GM12878 (cell line): ENCODE measurements at regions not wholly inside any gene's neighbourhood (a gene's known extent, or its start where the extent isn't known, plus 50 kb on each side); places are given as distances from the start of the nearest gene placed in this dataset.

ENCODE experiments used
- ATAC-seq: fragments of 200-7000 bp; cut with Tn5 transposase; 3 replicates; pipeline ENCODE4 v1.9.1; 2020; ENCODE audit warnings: mild to moderate bottlenecking, moderate library complexity
- BruUV-seq: library from RNA; stranded (reverse); fragments of 400-500 nt; replicated peaks from 2 replicates; lab custom pipeline; 2021; lab: Mats Ljungman, UMichigan
- CTCF ChIA-PET: fragments of 300-600 bp; sonication (Branson Sonifier 250); formaldehyde crosslinking; extraction: SDS; loops from one replicate; lab custom pipeline; 2021; ENCODE audit warnings: inconsistent platforms; lab: Yijun Ruan, JAX
- POLR2A ChIA-PET: fragments of 350-600 bp; formaldehyde crosslinking; extraction: SDS; loops from one replicate; lab custom pipeline; 2021; ENCODE audit warnings: inconsistent platforms; lab: Charles Lee
- RAD21 ChIA-PET: fragments of 300-600 bp; sonication (Branson Sonifier 250); formaldehyde crosslinking; loops from one replicate; lab custom pipeline; 2023; ENCODE audit warnings: antibody characterized with exemption; ENCODE audit not compliant: unreplicated experiment; lab: Charles Lee
- SMC1A ChIA-PET: fragments of 300-600 bp; sonication (Branson Sonifier 250); formaldehyde crosslinking; loops from one replicate; lab custom pipeline; 2023; ENCODE audit not compliant: unreplicated experiment, uncharacterized antibody; lab: Charles Lee
- DNase-seq: peaks from one replicate; pipeline ENCODE4 v3.0.0-alpha.2; 2011; ENCODE audit warnings: low read depth, low spot score
- FAIRE-seq: peaks from 3 replicates; lab custom pipeline; 2011; peaks lifted over from hg19 to GRCh38; lab: Jason Lieb, UNC
- H2AFZ ChIP-seq: 2 replicates; pipeline ENCODE4 v1.6.0; 2011; ENCODE audit warnings: low read depth, low read length, control low read depth; ENCODE audit not compliant: control insufficient read depth
- H3K27ac ChIP-seq: 2 replicates; pipeline ENCODE4 v1.5.1; 2011; ENCODE audit warnings: control low read depth; ENCODE audit not compliant: control insufficient read depth, insufficient read depth
- H3K27me3 ChIP-seq, 2 experiments: replicated peaks in 1 of 2; 2 replicates each; pipeline versions ENCODE4 v1.6.0 to v1.6.1; 2011; ENCODE audit warnings: low read length in 1 of 2; ENCODE audit not compliant: control insufficient read depth in 2 of 2, insufficient read depth in 2 of 2
- H3K36me3 ChIP-seq, 2 experiments: 2 replicates each; pipeline ENCODE4 v1.5.1; 2011; ENCODE audit warnings: low read length in 1 of 2; ENCODE audit not compliant: control insufficient read depth in 2 of 2, insufficient read depth in 2 of 2
- H3K4me1 ChIP-seq: 2 replicates; pipeline ENCODE4 v1.6.1; 2011; ENCODE audit warnings: mild to moderate bottlenecking, low read length, moderate library complexity, mixed read lengths; ENCODE audit not compliant: control insufficient read depth, insufficient read depth
- H3K4me2 ChIP-seq: 2 replicates; pipeline ENCODE4 v1.6.0; 2011; ENCODE audit warnings: control low read depth; ENCODE audit not compliant: control insufficient read depth, insufficient read depth
- H3K4me3 ChIP-seq: fragments of 200-600 bp; sonication (generic); 2 replicates; pipeline ENCODE4 v1.5.1; 2016
- H3K79me2 ChIP-seq: 2 replicates; pipeline ENCODE4 v1.6.0; 2011; ENCODE audit warnings: low read length; ENCODE audit not compliant: control insufficient read depth, insufficient read depth
- H3K9ac ChIP-seq: 2 replicates; pipeline ENCODE4 v1.8.0; 2011; ENCODE audit warnings: low read length, control low read depth, mixed read lengths; ENCODE audit not compliant: control insufficient read depth, insufficient read depth
- H3K9me3 ChIP-seq: replicated peaks from 3 replicates; pipeline ENCODE4 v1.5.1; 2011; ENCODE audit warnings: mild to moderate bottlenecking, low read length; ENCODE audit not compliant: control insufficient read depth, insufficient read depth
- H4K20me1 ChIP-seq: 2 replicates; pipeline ENCODE4 v1.6.0; 2011; ENCODE audit not compliant: control insufficient read depth, insufficient read depth
- EZH2 ChIP-seq: IDR thresholded peaks from 2 replicates; pipeline ENCODE4 v1.6.1; 2012; ENCODE audit warnings: low read depth, mild to moderate bottlenecking, control low read depth, inconsistent platforms, low read length, borderline replicate concordance; ENCODE audit not compliant: control insufficient read depth
- GABPA ChIP-seq: IDR thresholded peaks from 2 replicates; pipeline ENCODE4 v1.6.1; 2014; ENCODE audit warnings: antibody characterized with exemption, low read depth, mild to moderate bottlenecking, inconsistent platforms
- KAT2A ChIP-seq: conservative IDR thresholded peaks from 2 replicates; pipeline ENCODE4 v1.6.1; 2011; ENCODE audit warnings: low read depth, low read length; ENCODE audit not compliant: control insufficient read depth
- MEF2B ChIP-seq: fragments of 450-650 bp; IDR thresholded peaks from 2 replicates; pipeline ENCODE4 v1.6.1; 2018; ENCODE audit warnings: mild to moderate bottlenecking, moderate library complexity; ENCODE audit not compliant: partially characterized antibody, poor library complexity, severe bottlenecking
- PAX8 ChIP-seq: fragments of 450-650 bp; IDR thresholded peaks from 2 replicates; pipeline ENCODE4 v1.6.1; 2017; ENCODE audit warnings: mild to moderate bottlenecking, moderate library complexity
- SIN3A ChIP-seq: IDR thresholded peaks from 2 replicates; pipeline ENCODE4 v1.6.1; 2012; ENCODE audit warnings: low read depth, low read length, improper control_type of control experiment
- SREBF2 ChIP-seq: IDR thresholded peaks from 2 replicates; pipeline ENCODE4 v1.6.1; 2012; ENCODE audit warnings: mild to moderate bottlenecking, low read length
- SUPT20H ChIP-seq: IDR thresholded peaks from 2 replicates; pipeline ENCODE4 v1.6.1; 2011; ENCODE audit warnings: low read depth, mild to moderate bottlenecking, low read length, moderate library complexity, borderline replicate concordance; ENCODE audit not compliant: control insufficient read depth
- YY1 ChIP-seq: IDR thresholded peaks from 2 replicates; pipeline ENCODE4 v1.6.1; 2011; ENCODE audit warnings: low read depth, mild to moderate bottlenecking, low read length
- WGBS: methylation state at CpG from one replicate; pipeline ENCODE4 v1.1.6; 2016; ENCODE audit warnings: low lambda C conversion rate; ENCODE audit not compliant: insufficient replicate concordance, insufficient coverage; ENCODE audit errors: missing lambda C conversion rate; 5-methylcytosine and 5-hydroxymethylcytosine counted together
- in situ Hi-C: fragments of 300-500 bp; cut with MboI; formaldehyde crosslinking; loops from 9 replicates; pipeline ENCODE4 v1.14.3; 2018; ENCODE audit warnings: mixed read lengths
- intact Hi-C: fragments of 100-400 bp; cut with micrococcal nuclease; formaldehyde crosslinking; loops from one replicate; pipeline ENCODE4 v1.14.2; 2022; ENCODE audit not compliant: unreplicated experiment
- TF ChIP-seq, protein P1 (sequence below): fragments of 450-650 bp; IDR thresholded peaks from 2 replicates; pipeline ENCODE4 v1.6.1; 2017; ENCODE audit warnings: antibody characterized with exemption, mild to moderate bottlenecking, moderate library complexity
- TF ChIP-seq, protein P2 (sequence below): IDR thresholded peaks from 2 replicates; pipeline ENCODE4 v1.6.1; 2012; ENCODE audit warnings: improper control_type of control experiment, low read depth, low read length; ENCODE audit not compliant: insufficient replicate concordance

- no peak overlapping the region for H3K4me2 ChIP-seq
- in situ Hi-C loops (no loop called here), intact Hi-C loops (no loop called here)
- no peaks in the 10 kb centered on the region for H4K20me1 ChIP-seq
- no peaks in the 10 kb centered on the region for H3K36me3 ChIP-seq
- FAIRE-seq, result no peak
- ChIA-PET CTCF (no interaction called here), POLR2A (no interaction called here), SMC1A (no interaction called here), RAD21 (no interaction called here)
- TF ChIP-seq, protein P1, sequence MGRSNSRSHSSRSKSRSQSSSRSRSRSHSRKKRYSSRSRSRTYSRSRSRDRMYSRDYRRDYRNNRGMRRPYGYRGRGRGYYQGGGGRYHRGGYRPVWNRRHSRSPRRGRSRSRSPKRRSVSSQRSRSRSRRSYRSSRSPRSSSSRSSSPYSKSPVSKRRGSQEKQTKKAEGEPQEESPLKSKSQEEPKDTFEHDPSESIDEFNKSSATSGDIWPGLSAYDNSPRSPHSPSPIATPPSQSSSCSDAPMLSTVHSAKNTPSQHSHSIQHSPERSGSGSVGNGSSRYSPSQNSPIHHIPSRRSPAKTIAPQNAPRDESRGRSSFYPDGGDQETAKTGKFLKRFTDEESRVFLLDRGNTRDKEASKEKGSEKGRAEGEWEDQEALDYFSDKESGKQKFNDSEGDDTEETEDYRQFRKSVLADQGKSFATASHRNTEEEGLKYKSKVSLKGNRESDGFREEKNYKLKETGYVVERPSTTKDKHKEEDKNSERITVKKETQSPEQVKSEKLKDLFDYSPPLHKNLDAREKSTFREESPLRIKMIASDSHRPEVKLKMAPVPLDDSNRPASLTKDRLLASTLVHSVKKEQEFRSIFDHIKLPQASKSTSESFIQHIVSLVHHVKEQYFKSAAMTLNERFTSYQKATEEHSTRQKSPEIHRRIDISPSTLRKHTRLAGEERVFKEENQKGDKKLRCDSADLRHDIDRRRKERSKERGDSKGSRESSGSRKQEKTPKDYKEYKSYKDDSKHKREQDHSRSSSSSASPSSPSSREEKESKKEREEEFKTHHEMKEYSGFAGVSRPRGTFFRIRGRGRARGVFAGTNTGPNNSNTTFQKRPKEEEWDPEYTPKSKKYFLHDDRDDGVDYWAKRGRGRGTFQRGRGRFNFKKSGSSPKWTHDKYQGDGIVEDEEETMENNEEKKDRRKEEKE, result no peak
- TF ChIP-seq KAT2A (no peak), GABPA (no peak), MEF2B (no peak), SIN3A (no peak), SUPT20H (no peak), SREBF2 (no peak), YY1 (no peak), PAX8 (no peak), EZH2 (no peak)
- TF ChIP-seq, protein P2, sequence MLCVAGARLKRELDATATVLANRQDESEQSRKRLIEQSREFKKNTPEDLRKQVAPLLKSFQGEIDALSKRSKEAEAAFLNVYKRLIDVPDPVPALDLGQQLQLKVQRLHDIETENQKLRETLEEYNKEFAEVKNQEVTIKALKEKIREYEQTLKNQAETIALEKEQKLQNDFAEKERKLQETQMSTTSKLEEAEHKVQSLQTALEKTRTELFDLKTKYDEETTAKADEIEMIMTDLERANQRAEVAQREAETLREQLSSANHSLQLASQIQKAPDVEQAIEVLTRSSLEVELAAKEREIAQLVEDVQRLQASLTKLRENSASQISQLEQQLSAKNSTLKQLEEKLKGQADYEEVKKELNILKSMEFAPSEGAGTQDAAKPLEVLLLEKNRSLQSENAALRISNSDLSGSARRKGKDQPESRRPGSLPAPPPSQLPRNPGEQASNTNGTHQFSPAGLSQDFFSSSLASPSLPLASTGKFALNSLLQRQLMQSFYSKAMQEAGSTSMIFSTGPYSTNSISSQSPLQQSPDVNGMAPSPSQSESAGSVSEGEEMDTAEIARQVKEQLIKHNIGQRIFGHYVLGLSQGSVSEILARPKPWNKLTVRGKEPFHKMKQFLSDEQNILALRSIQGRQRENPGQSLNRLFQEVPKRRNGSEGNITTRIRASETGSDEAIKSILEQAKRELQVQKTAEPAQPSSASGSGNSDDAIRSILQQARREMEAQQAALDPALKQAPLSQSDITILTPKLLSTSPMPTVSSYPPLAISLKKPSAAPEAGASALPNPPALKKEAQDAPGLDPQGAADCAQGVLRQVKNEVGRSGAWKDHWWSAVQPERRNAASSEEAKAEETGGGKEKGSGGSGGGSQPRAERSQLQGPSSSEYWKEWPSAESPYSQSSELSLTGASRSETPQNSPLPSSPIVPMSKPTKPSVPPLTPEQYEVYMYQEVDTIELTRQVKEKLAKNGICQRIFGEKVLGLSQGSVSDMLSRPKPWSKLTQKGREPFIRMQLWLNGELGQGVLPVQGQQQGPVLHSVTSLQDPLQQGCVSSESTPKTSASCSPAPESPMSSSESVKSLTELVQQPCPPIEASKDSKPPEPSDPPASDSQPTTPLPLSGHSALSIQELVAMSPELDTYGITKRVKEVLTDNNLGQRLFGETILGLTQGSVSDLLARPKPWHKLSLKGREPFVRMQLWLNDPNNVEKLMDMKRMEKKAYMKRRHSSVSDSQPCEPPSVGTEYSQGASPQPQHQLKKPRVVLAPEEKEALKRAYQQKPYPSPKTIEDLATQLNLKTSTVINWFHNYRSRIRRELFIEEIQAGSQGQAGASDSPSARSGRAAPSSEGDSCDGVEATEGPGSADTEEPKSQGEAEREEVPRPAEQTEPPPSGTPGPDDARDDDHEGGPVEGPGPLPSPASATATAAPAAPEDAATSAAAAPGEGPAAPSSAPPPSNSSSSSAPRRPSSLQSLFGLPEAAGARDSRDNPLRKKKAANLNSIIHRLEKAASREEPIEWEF, result no peak
- no peak for DNase-seq
- WGBS, result 0% methylated on average over 7 of the region's 7 CpGs
- H3K9ac ChIP-seq, result no peak overlapping the region
- no peaks in the 10 kb centered on the region; a peak in 2 of 4 replicates for H3K27me3 ChIP-seq
- no peaks in the 10 kb centered on the region for H3K9me3 ChIP-seq
- ATAC-seq, result no peak
- H3K4me1 ChIP-seq, result no peaks in the 10 kb centered on the region
- BruUV-seq, result no TSS peak
- H3K4me3 ChIP-seq, result no peak overlapping the region
- H2AFZ ChIP-seq, result no peak overlapping the region
- no peak overlapping the region for H3K27ac ChIP-seq
- no peaks in the 10 kb centered on the region for H3K79me2 ChIP-seq
Observed at GRCh38 chr11:45572354-45573123, 92.9 kb downstream of the CHST1 start.
